ENCODE measurements at regions not wholly inside any gene's neighbourhood (a gene's known extent, or its start where the extent isn't known, plus 50 kb on each side); places are given as distances from the start of the nearest gene placed in this dataset.

- DNase-seq (no peak), ATAC-seq (no peak)
- no peaks in the 10 kb centered on the region for H3K27me3 ChIP-seq (ENCODE audit: control insufficient read depth, insufficient read depth, low read length)
- TF ChIP-seq, protein P1, sequence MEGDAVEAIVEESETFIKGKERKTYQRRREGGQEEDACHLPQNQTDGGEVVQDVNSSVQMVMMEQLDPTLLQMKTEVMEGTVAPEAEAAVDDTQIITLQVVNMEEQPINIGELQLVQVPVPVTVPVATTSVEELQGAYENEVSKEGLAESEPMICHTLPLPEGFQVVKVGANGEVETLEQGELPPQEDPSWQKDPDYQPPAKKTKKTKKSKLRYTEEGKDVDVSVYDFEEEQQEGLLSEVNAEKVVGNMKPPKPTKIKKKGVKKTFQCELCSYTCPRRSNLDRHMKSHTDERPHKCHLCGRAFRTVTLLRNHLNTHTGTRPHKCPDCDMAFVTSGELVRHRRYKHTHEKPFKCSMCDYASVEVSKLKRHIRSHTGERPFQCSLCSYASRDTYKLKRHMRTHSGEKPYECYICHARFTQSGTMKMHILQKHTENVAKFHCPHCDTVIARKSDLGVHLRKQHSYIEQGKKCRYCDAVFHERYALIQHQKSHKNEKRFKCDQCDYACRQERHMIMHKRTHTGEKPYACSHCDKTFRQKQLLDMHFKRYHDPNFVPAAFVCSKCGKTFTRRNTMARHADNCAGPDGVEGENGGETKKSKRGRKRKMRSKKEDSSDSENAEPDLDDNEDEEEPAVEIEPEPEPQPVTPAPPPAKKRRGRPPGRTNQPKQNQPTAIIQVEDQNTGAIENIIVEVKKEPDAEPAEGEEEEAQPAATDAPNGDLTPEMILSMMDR (IDR thresholded peaks at IDR 0.05): no peak
- Mint-ChIP-seq H3K4me3 (no peak overlapping the region), H3K36me3 (no peaks in the 10 kb centered on the region), H3K9me3 (peaks cover 0 to 2% of the 10 kb centered on the region in 2 donors), H3K27me3 (ENCODE audit: low read depth in 2 of 2) (no peaks in the 10 kb centered on the region), H3K4me1 (no peaks in the 10 kb centered on the region), H3K27ac (no peak overlapping the region)
- no peak overlapping the region for H3K4me3 ChIP-seq (ENCODE audit: low read length)
- H3K4me1 ChIP-seq (ENCODE audit: control insufficient read depth, insufficient read depth, low read length): no peaks in the 10 kb centered on the region
- no CpG with 5 or more reads among the region's 1 CpG for WGBS (ENCODE audit: insufficient coverage)
- intact Hi-C loops (cut with micrococcal nuclease): no loop called here
- H3K27ac ChIP-seq (ENCODE audit: low read length): no peak overlapping the region
- no peaks in the 10 kb centered on the region for H3K9me3 ChIP-seq (ENCODE audit: control insufficient read depth, insufficient read depth, low read length)
- no peaks in the 10 kb centered on the region for H3K36me3 ChIP-seq (ENCODE audit: control insufficient read depth, insufficient read depth, low read length)
These were observed 163.9 kb downstream of the IBTK start for GRCh38 chr6:82083646-82084045.

DNA sequence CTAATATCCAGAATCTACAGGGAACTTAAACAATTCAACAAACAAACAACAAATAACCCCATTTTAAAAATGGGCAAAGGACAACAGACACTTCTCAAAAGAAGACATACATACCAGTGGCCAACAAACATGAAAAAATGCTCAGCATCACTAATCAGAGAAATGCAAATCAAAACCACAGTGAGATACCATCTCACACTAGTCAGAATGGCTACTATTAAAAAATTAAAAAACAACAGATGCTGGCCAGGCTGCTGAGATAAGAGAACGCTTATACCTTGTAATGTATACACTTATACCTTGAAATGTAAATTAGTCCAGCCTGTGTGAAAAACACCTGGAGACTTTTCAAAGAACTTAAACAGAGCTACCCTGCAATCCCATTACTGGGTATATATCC, 166.8 kb downstream of the IBTK start:
- Mint-ChIP-seq H3K27me3 (ENCODE audit: low read depth in 2 of 2) (no peaks in the 10 kb centered on the region), H3K27ac (no peak overlapping the region), H3K36me3 (no peaks in the 10 kb centered on the region), H3K4me1 (no peaks in the 10 kb centered on the region), H3K9me3 (peaks cover 0 to 2% of the 10 kb centered on the region in 2 donors), H3K4me3 (no peak overlapping the region)
- DNase-seq: no peak
- Histone ChIP-seq H3K27me3 (ENCODE audit: control insufficient read depth, insufficient read depth, low read length) (no peaks in the 10 kb centered on the region), H3K9me3 (ENCODE audit: control insufficient read depth, insufficient read depth, low read length) (no peaks in the 10 kb centered on the region), H3K27ac (ENCODE audit: low read length) (no peak overlapping the region), H3K4me1 (ENCODE audit: control insufficient read depth, insufficient read depth, low read length) (no peaks in the 10 kb centered on the region), H3K4me3 (ENCODE audit: low read length) (no peak overlapping the region), H3K36me3 (ENCODE audit: control insufficient read depth, insufficient read depth, low read length) (no peaks in the 10 kb centered on the region)
- TF ChIP-seq, protein P1 (IDR thresholded peaks at IDR 0.05): no peak
- intact Hi-C loops (cut with micrococcal nuclease): no loop called here
- no CpG with 5 or more reads among the region's 1 CpG for WGBS (ENCODE audit: insufficient coverage)
- ATAC-seq: no peak

DNA sequence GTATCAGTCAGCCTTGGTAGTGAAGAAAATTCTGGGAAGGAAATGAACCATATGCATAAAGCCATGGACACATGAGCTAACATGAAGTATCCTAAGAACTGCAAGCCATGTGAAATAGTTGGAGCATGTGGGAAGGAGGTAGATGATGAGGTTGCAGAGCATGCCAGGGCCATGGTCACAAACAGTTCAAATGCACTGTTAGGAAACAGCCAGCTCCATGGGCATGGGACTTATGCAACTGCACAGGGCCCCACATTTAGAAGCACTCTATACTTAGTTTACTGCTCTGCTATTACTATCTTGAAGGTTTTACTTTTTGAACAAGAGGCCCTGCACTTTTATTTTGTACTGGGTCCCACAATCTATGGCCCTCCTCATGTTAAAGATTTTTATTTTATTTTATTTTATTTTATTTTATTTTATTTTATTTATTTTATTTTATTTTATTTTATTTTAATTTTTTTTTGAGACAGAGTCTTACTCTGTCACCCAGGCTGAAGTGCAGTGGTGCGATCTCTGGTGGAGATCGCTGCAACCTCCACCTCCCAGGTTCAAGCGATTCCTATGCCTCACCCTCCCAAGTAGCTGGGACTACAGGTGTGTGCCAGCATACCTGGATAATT, 169.1 kb downstream of the IBTK start:
- no peak for ATAC-seq
- H3K27ac ChIP-seq (ENCODE audit: low read length): no peak overlapping the region

More for the DNA sequence above, 169.1 kb downstream of the IBTK start:
- no peaks in the 10 kb centered on the region for H3K36me3 ChIP-seq (ENCODE audit: control insufficient read depth, insufficient read depth, low read length)
- no peak overlapping the region for H3K4me3 ChIP-seq (ENCODE audit: low read length)
- DNase-seq: no peak
- Mint-ChIP-seq H3K9me3 (peaks cover 0 to 2% of the 10 kb centered on the region in 2 donors), H3K4me1 (no peaks in the 10 kb centered on the region), H3K36me3 (no peaks in the 10 kb centered on the region), H3K27me3 (ENCODE audit: low read depth in 2 of 2) (no peaks in the 10 kb centered on the region), H3K27ac (no peak overlapping the region), H3K4me3 (no peak overlapping the region)
- 100% methylated on average over 2 of the region's 3 CpGs for WGBS (ENCODE audit: insufficient coverage)
- H3K4me1 ChIP-seq (ENCODE audit: control insufficient read depth, insufficient read depth, low read length): no peaks in the 10 kb centered on the region
- H3K27me3 ChIP-seq (ENCODE audit: control insufficient read depth, insufficient read depth, low read length): no peaks in the 10 kb centered on the region
- intact Hi-C loops (cut with micrococcal nuclease): no loop called here
- TF ChIP-seq, protein P1 (IDR thresholded peaks at IDR 0.05): no peak
- no peaks in the 10 kb centered on the region for H3K9me3 ChIP-seq (ENCODE audit: control insufficient read depth, insufficient read depth, low read length)
